ENCODE measurements at regions not wholly inside any gene's neighbourhood (a gene's known extent, or its start where the extent isn't known, plus 50 kb on each side); places are given as distances from the start of the nearest gene placed in this dataset.
"Not testable (repeated sequence)": the region's sequence is repeated elsewhere in the genome, so short reads cannot be mapped to it uniquely, and the experiment has no call there.

- ChIA-PET POLR2A (no interaction called here), CTCF (interaction anchor here (1.7 kb wide), 1 partner anchor 9 kb away, joined by 5 read pairs; no protein-coding TSS in a partner anchor)
- TF ChIP-seq CTCF (IDR thresholded peaks at IDR 0.05; ENCODE audit: control extremely low read depth, extremely low read depth, low read depth, missing control alignments) = no peak
- no peak for DNase-seq (ENCODE audit: extremely low spot score)
Measured at GRCh38 chr14:98927986-98928385, 344.0 kb downstream of the BCL11B start.

- DNase-seq (ENCODE audit: extremely low spot score) = no peak
- ChIA-PET POLR2A (no interaction called here), CTCF (interaction anchor here (1.7 kb wide), 1 partner anchor 9 kb away, joined by 5 read pairs; no protein-coding TSS in a partner anchor)
- no peak for TF ChIP-seq CTCF (IDR thresholded peaks at IDR 0.05; ENCODE audit: control extremely low read depth, extremely low read depth, low read depth, missing control alignments)
Measured at GRCh38 chr14:98928418-98928817, 343.6 kb downstream of the BCL11B start.

GRCh38 chr14:98931126-98931525, 340.9 kb downstream of the BCL11B start:
- no peak for DNase-seq (ENCODE audit: extremely low spot score)
- ChIA-PET CTCF (no interaction called here), POLR2A (no interaction called here)
- TF ChIP-seq CTCF (IDR thresholded peaks at IDR 0.05; ENCODE audit: control extremely low read depth, extremely low read depth, low read depth, missing control alignments) = no peak

GRCh38 chr14:98931911-98932310, 340.1 kb downstream of the BCL11B start:
- ChIA-PET POLR2A (no interaction called here), CTCF (no interaction called here)
- no peak for TF ChIP-seq CTCF (IDR thresholded peaks at IDR 0.05; ENCODE audit: control extremely low read depth, extremely low read depth, low read depth, missing control alignments)
- no peak for DNase-seq (ENCODE audit: extremely low spot score)

- TF ChIP-seq CTCF (IDR thresholded peaks at IDR 0.05; ENCODE audit: control extremely low read depth, extremely low read depth, low read depth, missing control alignments) = no peak
- DNase-seq (ENCODE audit: extremely low spot score) = no peak
- ChIA-PET POLR2A (no interaction called here), CTCF (no interaction called here)
Measured at GRCh38 chr14:98932431-98933325, 339.3 kb downstream of the BCL11B start.

GRCh38 chr14:98934569-98934968, 337.4 kb downstream of the BCL11B start:
- CTCF ChIA-PET; POLR2A ChIA-PET; DNase-seq (ENCODE audit: extremely low spot score): not testable (repeated sequence)

- DNase-seq (ENCODE audit: extremely low spot score) = no peak
- POLR2A ChIA-PET = no interaction called here
- TF ChIP-seq CTCF (IDR thresholded peaks at IDR 0.05; ENCODE audit: control extremely low read depth, extremely low read depth, low read depth, missing control alignments) = no peak
- CTCF ChIA-PET = no interaction called here
Measured at GRCh38 chr14:98935921-98936320, 336.1 kb downstream of the BCL11B start.
